Glomerular visceral epithelial cell (primary cell): ENCODE measurements at regions not wholly inside any gene's neighbourhood (a gene's known extent, or its start where the extent isn't known, plus 50 kb on each side); places are given as distances from the start of the nearest gene placed in this dataset.
A peak's percentile ranks its signal among the peaks of the same experiment; 100 is the strongest.

Source experiments
- DNase-seq: peaks from one replicate; pipeline ENCODE4 v3.0.0-alpha.2; 2016; ENCODE audit errors: extremely low spot score

- DNase-seq: no peak
Observed at GRCh38 chr6:44676826-44677433, 289.4 kb downstream of the CDC5L start.

- no peak for DNase-seq
Observed at GRCh38 chr6:44678252-44678935, 290.9 kb downstream of the CDC5L start.

GRCh38 chr6:44679438-44680201, 292.1 kb downstream of the CDC5L start:
- no peak for DNase-seq

- DNase-seq: no peak
Observed at GRCh38 chr6:44680202-44680720, 292.8 kb downstream of the CDC5L start.

GRCh38 chr6:44681761-44682160, 294.3 kb downstream of the CDC5L start:
- DNase-seq: peak; percentile 73

- DNase-seq: no peak
Observed at GRCh38 chr6:44682280-44682679, 294.8 kb downstream of the CDC5L start.

GRCh38 chr6:44682987-44683779, 295.7 kb downstream of the CDC5L start:
- DNase-seq: no peak

GRCh38 chr6:44685213-44685612, 297.7 kb downstream of the CDC5L start:
- no peak for DNase-seq

GRCh38 chr6:44696099-44696498, 308.6 kb downstream of the CDC5L start:
- peak; percentile 59 for DNase-seq

- no peak for DNase-seq
Observed at GRCh38 chr6:44696686-44697085, 309.2 kb downstream of the CDC5L start.

GRCh38 chr6:44697327-44697726, 309.8 kb downstream of the CDC5L start:
- DNase-seq: peak; percentile 12

GRCh38 chr6:44698602-44699001, 311.1 kb downstream of the CDC5L start:
- DNase-seq: no peak

GRCh38 chr6:44699082-44699481, 311.6 kb downstream of the CDC5L start:
- no peak for DNase-seq

GRCh38 chr6:44699851-44700250, 312.3 kb downstream of the CDC5L start:
- DNase-seq: no peak

- DNase-seq: no peak
Observed at GRCh38 chr6:44700422-44700821, 312.9 kb downstream of the CDC5L start.

- no peak for DNase-seq
Observed at GRCh38 chr6:44701038-44701636, 313.6 kb downstream of the CDC5L start.

GRCh38 chr6:44701637-44702101, 314.2 kb downstream of the CDC5L start:
- no peak for DNase-seq

- DNase-seq: no peak
Observed at GRCh38 chr6:44702292-44702691, 314.8 kb downstream of the CDC5L start.

- no peak for DNase-seq
Observed at GRCh38 chr6:44704240-44705150, 317.0 kb downstream of the CDC5L start.

- DNase-seq: no peak
Observed at GRCh38 chr6:44705596-44705995, 318.1 kb downstream of the CDC5L start.
